ENCODE measurements at regions not wholly inside any gene's neighbourhood (a gene's known extent, or its start where the extent isn't known, plus 50 kb on each side); places are given as distances from the start of the nearest gene placed in this dataset.

- in situ Hi-C loops (cut with HindIII; ENCODE audit: low pct_unique_long_range_greater_than_20kb, low sequenced_read_pairs), result no loop called here
- no peak for DNase-seq (ENCODE audit: low read depth, low spot score)
Measured at GRCh38 chr2:220892018-220892634, 680.0 kb downstream of the EPHA4 start.

GRCh38 chr2:220893411-220893810 lies 678.7 kb downstream of the EPHA4 start:
- DNase-seq (ENCODE audit: low read depth, low spot score), result no peak

GRCh38 chr2:220894069-220894468 lies 678.0 kb downstream of the EPHA4 start:
- DNase-seq (ENCODE audit: low read depth, low spot score), result no peak
- in situ Hi-C loops (cut with HindIII; ENCODE audit: low pct_unique_long_range_greater_than_20kb, low sequenced_read_pairs), result no loop called here

More at GRCh38 chr2:220893411-220893810, 678.7 kb downstream of the EPHA4 start:
- in situ Hi-C loops (cut with HindIII; ENCODE audit: low pct_unique_long_range_greater_than_20kb, low sequenced_read_pairs), result no loop called here

GRCh38 chr2:220899492-220899891 lies 672.6 kb downstream of the EPHA4 start:
- DNase-seq (ENCODE audit: low read depth, low spot score), result no peak
- in situ Hi-C loops (cut with HindIII; ENCODE audit: low pct_unique_long_range_greater_than_20kb, low sequenced_read_pairs), result no loop called here

- DNase-seq (ENCODE audit: low read depth, low spot score), result no peak
- in situ Hi-C loops (cut with HindIII; ENCODE audit: low pct_unique_long_range_greater_than_20kb, low sequenced_read_pairs), result no loop called here
Measured at GRCh38 chr2:220904015-220904414, 668.1 kb downstream of the EPHA4 start.

- no peak for DNase-seq (ENCODE audit: low read depth, low spot score)
- in situ Hi-C loops (cut with HindIII; ENCODE audit: low pct_unique_long_range_greater_than_20kb, low sequenced_read_pairs), result no loop called here
Measured at GRCh38 chr2:220913384-220913783, 658.7 kb downstream of the EPHA4 start.

- in situ Hi-C loops (cut with HindIII; ENCODE audit: low pct_unique_long_range_greater_than_20kb, low sequenced_read_pairs), result no loop called here
Measured at GRCh38 chr2:220915092-220915623, 656.9 kb downstream of the EPHA4 start.

GRCh38 chr2:220916931-220917330 lies 655.2 kb downstream of the EPHA4 start:
- no peak for DNase-seq (ENCODE audit: low read depth, low spot score)
- in situ Hi-C loops (cut with HindIII; ENCODE audit: low pct_unique_long_range_greater_than_20kb, low sequenced_read_pairs), result no loop called here

More at GRCh38 chr2:220915092-220915623, 656.9 kb downstream of the EPHA4 start:
- DNase-seq (ENCODE audit: low read depth, low spot score), result no peak

- in situ Hi-C loops (cut with HindIII; ENCODE audit: low pct_unique_long_range_greater_than_20kb, low sequenced_read_pairs), result no loop called here
- no peak for DNase-seq (ENCODE audit: low read depth, low spot score)
Measured at GRCh38 chr2:220930271-220931076, 641.6 kb downstream of the EPHA4 start.

GRCh38 chr2:220931491-220931890 lies 640.6 kb downstream of the EPHA4 start:
- in situ Hi-C loops (cut with HindIII; ENCODE audit: low pct_unique_long_range_greater_than_20kb, low sequenced_read_pairs), result no loop called here
- DNase-seq (ENCODE audit: low read depth, low spot score), result no peak

GRCh38 chr2:220932041-220932440 lies 640.1 kb downstream of the EPHA4 start:
- DNase-seq (ENCODE audit: low read depth, low spot score), result no peak
- in situ Hi-C loops (cut with HindIII; ENCODE audit: low pct_unique_long_range_greater_than_20kb, low sequenced_read_pairs), result no loop called here

- in situ Hi-C loops (cut with HindIII; ENCODE audit: low pct_unique_long_range_greater_than_20kb, low sequenced_read_pairs), result no loop called here
- DNase-seq (ENCODE audit: low read depth, low spot score), result no peak
Measured at GRCh38 chr2:220935789-220936321, 636.2 kb downstream of the EPHA4 start.

GRCh38 chr2:220936641-220937197 lies 635.4 kb downstream of the EPHA4 start:
- peak; percentile 48 for DNase-seq (ENCODE audit: low read depth, low spot score)
- in situ Hi-C loops (cut with HindIII; ENCODE audit: low pct_unique_long_range_greater_than_20kb, low sequenced_read_pairs), result no loop called here

- in situ Hi-C loops (cut with HindIII; ENCODE audit: low pct_unique_long_range_greater_than_20kb, low sequenced_read_pairs), result no loop called here
- DNase-seq (ENCODE audit: low read depth, low spot score), result no peak
Measured at GRCh38 chr2:220937245-220937644, 634.9 kb downstream of the EPHA4 start.

- no peak for DNase-seq (ENCODE audit: low read depth, low spot score)
- in situ Hi-C loops (cut with HindIII; ENCODE audit: low pct_unique_long_range_greater_than_20kb, low sequenced_read_pairs), result no loop called here
Measured at GRCh38 chr2:220940646-220941045, 631.5 kb downstream of the EPHA4 start.

- in situ Hi-C loops (cut with HindIII; ENCODE audit: low pct_unique_long_range_greater_than_20kb, low sequenced_read_pairs), result no loop called here
- no peak for DNase-seq (ENCODE audit: low read depth, low spot score)
Measured at GRCh38 chr2:220941683-220942082, 630.4 kb downstream of the EPHA4 start.

GRCh38 chr2:220946552-220946951 lies 625.6 kb downstream of the EPHA4 start:
- DNase-seq (ENCODE audit: low read depth, low spot score), result peak; percentile 31
- in situ Hi-C loops (cut with HindIII; ENCODE audit: low pct_unique_long_range_greater_than_20kb, low sequenced_read_pairs), result no loop called here

- in situ Hi-C loops (cut with HindIII; ENCODE audit: low pct_unique_long_range_greater_than_20kb, low sequenced_read_pairs), result no loop called here
- DNase-seq (ENCODE audit: low read depth, low spot score), result no peak
Measured at GRCh38 chr2:220948579-220948978, 623.5 kb downstream of the EPHA4 start.
